ENCODE measurements at regions not wholly inside any gene's neighbourhood (a gene's known extent, or its start where the extent isn't known, plus 50 kb on each side); places are given as distances from the start of the nearest gene placed in this dataset.
"Not testable (repeated sequence)": the region's sequence is repeated elsewhere in the genome, so short reads cannot be mapped to it uniquely, and the experiment has no call there.

DNA sequence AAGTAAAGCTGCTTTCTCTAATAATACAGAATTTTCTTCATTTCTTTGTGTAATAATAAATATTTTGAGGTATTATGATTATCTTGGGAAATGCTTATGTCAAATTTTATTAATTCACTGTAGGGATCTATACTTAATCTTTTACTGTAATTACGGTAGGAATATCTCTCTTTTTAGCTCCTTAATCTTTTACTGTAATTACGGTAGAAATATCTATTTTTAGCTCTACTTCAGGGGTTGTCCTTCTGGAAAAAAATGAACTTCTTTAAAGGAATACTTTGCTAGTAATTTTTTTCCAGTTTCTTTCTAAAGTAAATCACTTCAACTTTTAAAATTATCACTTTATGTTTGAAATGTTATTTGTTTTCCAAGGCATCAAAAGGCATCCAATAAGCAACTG, 2229.4 kb upstream of the AGA start:
- DNase-seq (ENCODE audit: low spot score in 2 of 2): no peak
- TF ChIP-seq POLR2A (IDR thresholded peaks at IDR 0.05) (no peak), CTCF (IDR thresholded peaks at IDR 0.05) (no peak)
- no peak overlapping the region for H3K4me3 ChIP-seq (ENCODE audit: low read depth, poor library complexity, severe bottlenecking)
- 57 to 61% methylated on average over 2 of the region's 2 CpGs for WGBS, 2 donors
- intact Hi-C loops (cut with DNase I; ENCODE audit: low total_unique reads): no loop called here

- no peak for TF ChIP-seq CTCF (IDR thresholded peaks at IDR 0.05)
- no peak for TF ChIP-seq POLR2A (IDR thresholded peaks at IDR 0.05)
- 84 to 85% methylated on average over 8 of the region's 8 CpGs for WGBS, 2 donors
- no peak for DNase-seq (ENCODE audit: low spot score in 2 of 2)
- intact Hi-C loops (cut with DNase I; ENCODE audit: low total_unique reads): no loop called here
- H3K4me3 ChIP-seq (ENCODE audit: low read depth, poor library complexity, severe bottlenecking): no peak overlapping the region
These were observed 2236.0 kb upstream of the AGA start for GRCh38 chr4:179678093-179678814.

DNA sequence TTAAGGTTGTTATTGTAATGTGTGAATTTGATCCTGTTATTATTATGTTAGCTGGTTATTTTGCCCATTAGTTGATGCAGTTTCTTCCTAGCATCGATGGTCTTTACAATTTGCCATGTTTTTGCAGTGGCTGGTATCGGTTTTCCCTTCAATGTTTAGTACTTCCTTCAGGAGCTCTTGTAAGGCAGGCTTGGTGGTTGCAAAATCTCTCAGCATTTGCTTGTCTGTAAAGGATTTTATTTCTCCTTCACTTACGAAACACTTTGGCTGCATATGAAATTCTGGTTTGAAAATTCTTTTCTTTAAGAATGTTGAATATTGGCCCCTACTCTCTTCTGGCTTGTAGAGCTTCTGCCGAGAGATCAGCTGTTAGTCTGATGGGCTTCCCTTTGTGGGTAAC, 2241.4 kb upstream of the AGA start:
- intact Hi-C loops (cut with DNase I; ENCODE audit: low total_unique reads); DNase-seq (ENCODE audit: low spot score in 2 of 2); H3K4me3 ChIP-seq (ENCODE audit: low read depth, poor library complexity, severe bottlenecking): not testable (repeated sequence)
- 78 to 83% methylated on average over 4 of the region's 4 CpGs for WGBS, 2 donors

DNA sequence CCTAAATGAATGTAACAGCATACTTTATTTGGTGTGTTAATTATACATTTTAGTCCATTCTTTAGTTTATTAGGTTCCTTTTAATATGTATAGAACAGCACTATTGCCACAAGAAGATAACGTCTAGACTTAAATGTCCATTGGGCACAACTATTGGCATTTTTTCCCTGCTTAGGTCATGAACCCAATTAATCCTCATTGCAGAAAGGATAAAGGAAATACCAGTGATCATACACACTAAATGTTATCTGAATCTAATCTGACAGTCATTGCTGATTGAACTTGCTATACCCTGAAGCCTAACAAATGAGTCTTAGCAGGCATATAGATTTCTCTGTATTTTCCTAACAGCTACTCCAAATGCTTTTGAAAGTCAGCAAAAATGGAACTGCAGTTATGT, 2250.0 kb upstream of the AGA start:
- TF ChIP-seq POLR2A (IDR thresholded peaks at IDR 0.05) (no peak), CTCF (IDR thresholded peaks at IDR 0.05) (no peak)
- intact Hi-C loops (cut with DNase I; ENCODE audit: low total_unique reads): loop anchor here (5.0 kb wide), 1 partner anchor 1800 kb away; no protein-coding TSS in a partner anchor
- WGBS, 2 donors: 30 to 41% methylated on average over 1 of the region's 1 CpG
- no peak overlapping the region for H3K4me3 ChIP-seq (ENCODE audit: low read depth, poor library complexity, severe bottlenecking)
- no peak for DNase-seq (ENCODE audit: low spot score in 2 of 2)

DNA sequence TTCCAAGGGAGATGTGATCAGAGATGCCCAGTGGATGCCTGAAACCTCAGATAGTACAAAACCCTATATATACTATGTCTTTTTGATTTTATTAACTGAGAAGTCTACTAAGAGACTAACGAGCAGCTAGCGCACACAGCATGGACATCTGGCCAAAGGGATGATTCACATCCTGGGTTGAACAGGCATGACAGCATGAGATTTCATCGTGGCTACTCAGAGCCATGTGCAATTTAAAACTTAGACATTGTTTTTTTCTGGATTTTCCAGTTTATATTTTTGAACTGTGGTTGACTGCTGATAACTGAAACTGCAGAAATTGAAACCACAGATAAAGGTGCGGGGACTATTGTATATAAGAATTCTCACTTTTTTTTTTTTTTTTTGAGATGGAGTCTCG, 2252.9 kb upstream of the AGA start:
- TF ChIP-seq CTCF (IDR thresholded peaks at IDR 0.05) (no peak), POLR2A (IDR thresholded peaks at IDR 0.05) (no peak)
- WGBS, 2 donors: 78 to 81% methylated on average over 5 of the region's 5 CpGs
- no peak overlapping the region for H3K4me3 ChIP-seq (ENCODE audit: low read depth, poor library complexity, severe bottlenecking)
- intact Hi-C loops (cut with DNase I; ENCODE audit: low total_unique reads): no loop called here
- no peak for DNase-seq (ENCODE audit: low spot score in 2 of 2)

- no peak for TF ChIP-seq POLR2A (IDR thresholded peaks at IDR 0.05)
- TF ChIP-seq CTCF (IDR thresholded peaks at IDR 0.05): no peak
- H3K4me3 ChIP-seq (ENCODE audit: low read depth, poor library complexity, severe bottlenecking): no peak overlapping the region
- 70 to 88% methylated on average over 5 of the region's 5 CpGs for WGBS, 2 donors
- no peak for DNase-seq (ENCODE audit: low spot score in 2 of 2)
- intact Hi-C loops (cut with DNase I; ENCODE audit: low total_unique reads): no loop called here
These were observed 2256.1 kb upstream of the AGA start for GRCh38 chr4:179698321-179698720.
